SW480 (cell line): ENCODE measurements at regions not wholly inside any gene's neighbourhood (a gene's known extent, or its start where the extent isn't known, plus 50 kb on each side); places are given as distances from the start of the nearest gene placed in this dataset.

Source experiments
- DNase-seq: peaks from one replicate; pipeline ENCODE4 v3.0.0-alpha.2; 2016; ENCODE audit warnings: low spot score

GRCh38 chr3:162012633-162013032 is 516.0 kb downstream of the OTOL1 start:
- DNase-seq = no peak

- no peak for DNase-seq
Measured at GRCh38 chr3:162014284-162014683, 517.7 kb downstream of the OTOL1 start.

DNA sequence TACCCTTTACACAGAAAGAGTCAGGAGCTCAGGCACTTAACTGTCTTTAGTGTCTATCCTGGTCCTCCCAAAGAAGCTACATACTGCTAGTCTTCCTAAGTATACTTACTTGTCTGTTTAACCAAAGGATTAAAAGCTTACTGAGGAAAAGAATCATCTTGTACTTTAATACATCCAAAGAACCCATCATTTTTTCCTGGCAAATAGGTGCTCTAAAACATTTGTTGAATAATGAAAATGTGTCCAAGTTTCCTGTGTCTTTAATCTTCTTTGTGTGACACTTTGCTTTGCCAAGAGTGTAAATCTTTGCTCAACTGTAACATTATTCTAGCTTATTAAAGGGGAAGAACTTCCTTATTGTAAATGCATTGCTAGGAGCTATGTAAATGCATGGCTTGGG is 519.2 kb downstream of the OTOL1 start:
- DNase-seq = no peak

- DNase-seq = no peak
Measured at GRCh38 chr3:162019817-162020216, 523.2 kb downstream of the OTOL1 start.

GRCh38 chr3:162021206-162021605 is 524.6 kb downstream of the OTOL1 start:
- DNase-seq = no peak

DNA sequence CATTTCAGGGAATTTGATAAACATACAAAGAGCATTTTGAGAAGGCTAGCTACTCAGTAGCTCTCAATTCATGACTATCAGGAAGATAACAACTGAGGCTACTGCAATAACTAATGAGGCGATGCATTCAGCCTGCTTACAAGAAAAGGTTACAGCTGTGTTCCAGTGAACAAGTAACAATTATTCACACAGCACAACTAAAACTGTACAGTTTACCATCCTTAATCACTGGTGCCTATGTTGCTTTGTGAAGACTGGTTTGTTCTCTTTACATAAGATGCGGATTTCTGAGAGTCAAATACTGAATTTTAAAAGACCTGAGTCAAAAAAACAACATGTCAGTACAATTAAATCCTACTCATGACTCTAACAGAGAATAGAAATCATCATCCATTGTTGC is 526.3 kb downstream of the OTOL1 start:
- DNase-seq = no peak

DNA sequence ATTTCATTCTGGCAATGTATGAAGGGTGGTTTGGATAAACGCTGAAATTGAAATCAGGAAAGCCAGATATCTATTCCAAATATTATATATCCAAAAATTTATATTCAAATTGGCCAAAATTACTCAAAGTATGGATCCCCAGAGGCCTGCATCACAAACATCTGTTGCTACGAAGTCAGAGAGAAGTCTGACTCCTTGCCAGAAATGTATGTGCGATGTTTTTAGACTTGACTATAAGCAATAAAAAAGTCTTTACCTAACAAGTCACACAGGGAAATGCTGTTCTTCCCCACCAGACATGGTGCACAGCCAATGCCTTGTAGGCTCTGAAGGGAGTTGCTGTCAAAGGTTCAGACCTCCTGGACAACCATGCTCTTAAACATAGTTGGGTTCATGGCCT is 533.1 kb downstream of the OTOL1 start:
- no peak for DNase-seq

GRCh38 chr3:162034368-162034767 is 537.8 kb downstream of the OTOL1 start:
- no peak for DNase-seq

GRCh38 chr3:162041622-162042021 is 545.0 kb downstream of the OTOL1 start:
- DNase-seq = no peak

- no peak for DNase-seq
Measured at GRCh38 chr3:162052636-162053035, 556.0 kb downstream of the OTOL1 start.

- DNase-seq = no peak
Measured at GRCh38 chr3:162072656-162073164, 576.1 kb downstream of the OTOL1 start.

GRCh38 chr3:162073422-162073975 is 576.9 kb downstream of the OTOL1 start:
- DNase-seq = no peak

GRCh38 chr3:162077108-162077507 is 580.5 kb downstream of the OTOL1 start:
- DNase-seq = no peak

GRCh38 chr3:162082516-162082915 is 585.9 kb downstream of the OTOL1 start:
- no peak for DNase-seq

GRCh38 chr3:162087361-162087760 is 590.8 kb downstream of the OTOL1 start:
- DNase-seq = no peak

DNA sequence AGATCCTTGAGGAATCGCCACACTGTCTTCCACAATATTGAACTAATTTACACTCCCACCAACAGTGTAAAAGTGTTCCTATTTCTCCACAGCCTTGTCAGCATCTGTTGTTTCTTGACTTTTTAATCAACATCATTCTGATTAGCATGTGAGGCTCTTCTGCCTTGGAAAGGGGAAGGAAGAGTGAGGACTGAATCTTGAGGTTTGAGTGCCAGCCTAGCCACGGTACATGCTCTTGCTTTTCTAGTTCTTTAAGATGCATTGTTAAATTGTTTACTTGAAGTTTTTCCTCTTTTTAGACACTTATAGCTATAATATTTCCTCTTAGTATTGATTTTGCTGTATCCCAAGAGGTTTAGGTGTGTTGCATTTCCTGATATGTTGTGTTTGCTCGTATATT is 596.1 kb downstream of the OTOL1 start:
- no peak for DNase-seq

GRCh38 chr3:162094301-162094700 is 597.7 kb downstream of the OTOL1 start:
- no peak for DNase-seq

GRCh38 chr3:162096874-162097273 is 600.3 kb downstream of the OTOL1 start:
- DNase-seq = no peak

DNA sequence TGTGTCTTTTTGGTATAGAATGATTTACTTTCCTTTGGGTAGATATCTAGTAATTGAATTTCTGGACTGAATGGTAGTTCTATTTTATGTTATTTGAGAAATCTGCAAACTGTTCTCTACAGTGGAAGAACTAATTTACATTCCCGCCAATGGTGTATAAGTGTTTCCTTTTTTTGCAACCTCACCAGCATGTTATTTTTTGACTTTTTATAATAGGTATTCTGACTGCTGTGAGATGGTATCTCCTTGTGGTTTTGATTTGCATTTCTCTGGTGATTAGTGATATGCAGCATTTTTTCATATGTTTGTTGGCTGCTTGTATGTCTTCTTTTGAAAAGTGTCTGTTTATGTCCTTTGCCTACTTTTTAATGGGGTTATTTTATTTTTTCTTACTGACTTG is 607.2 kb downstream of the OTOL1 start:
- DNase-seq = no peak

DNA sequence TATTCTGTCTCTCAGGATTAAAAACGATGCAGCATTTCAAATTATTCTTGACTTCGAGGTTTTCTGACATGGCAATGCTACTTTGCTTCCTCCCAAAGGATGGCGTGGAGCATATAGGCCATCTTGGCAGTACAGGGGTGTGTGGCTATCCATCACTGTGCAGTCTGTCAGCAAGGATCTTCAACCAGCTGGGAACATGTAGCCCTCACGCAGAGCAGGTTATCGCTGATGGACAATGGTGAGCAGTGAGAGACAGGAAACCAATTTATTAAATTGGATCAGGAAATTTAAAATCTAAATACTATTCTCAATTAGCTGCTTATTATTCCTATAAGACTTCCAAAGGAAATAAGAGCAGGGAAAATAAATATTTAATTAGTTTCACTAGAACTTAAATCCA is 615.3 kb downstream of the OTOL1 start:
- DNase-seq = no peak

DNA sequence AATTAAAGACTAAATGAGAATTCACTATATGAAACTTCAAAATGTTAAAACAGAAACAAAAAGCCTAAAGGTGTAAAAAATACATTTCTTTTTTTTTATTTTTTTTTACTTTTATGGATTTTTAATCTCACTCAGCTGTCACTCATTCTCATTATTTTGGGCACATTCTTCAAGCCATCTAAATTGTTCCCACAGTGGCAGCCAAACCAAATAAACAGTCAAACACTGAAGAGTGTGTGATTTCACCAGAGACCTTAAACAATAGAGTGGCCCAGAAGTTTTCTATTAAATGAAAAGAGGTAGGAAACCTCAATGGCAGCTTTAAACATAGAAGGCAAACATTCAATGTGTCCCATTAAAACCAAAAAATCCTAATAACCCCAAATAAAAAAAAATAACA is 616.1 kb downstream of the OTOL1 start:
- DNase-seq = no peak

GRCh38 chr3:162117961-162118360 is 621.4 kb downstream of the OTOL1 start:
- no peak for DNase-seq

- DNase-seq = no peak
Measured at GRCh38 chr3:162119651-162120050, 623.0 kb downstream of the OTOL1 start.

GRCh38 chr3:162122405-162122804 is 625.8 kb downstream of the OTOL1 start:
- DNase-seq = no peak

DNA sequence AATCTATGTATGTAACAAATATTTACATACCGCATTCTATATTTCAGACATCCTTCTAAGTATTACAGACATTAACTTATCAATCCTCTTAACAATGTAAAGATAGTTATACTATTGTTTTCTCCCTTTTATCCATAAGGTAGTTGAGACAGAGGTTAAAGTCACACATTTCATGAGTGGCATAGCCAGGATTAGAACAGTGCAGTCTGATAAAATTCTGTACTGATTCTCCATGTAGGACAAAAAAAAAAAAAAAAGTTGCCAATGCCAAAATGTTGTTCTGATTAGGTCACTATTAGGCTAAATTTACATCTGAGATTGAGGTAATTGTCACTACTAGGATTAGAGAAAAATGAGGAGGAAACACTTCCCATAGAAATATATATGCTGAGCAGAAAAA is 629.2 kb downstream of the OTOL1 start:
- no peak for DNase-seq
